ENCODE measurements at regions not wholly inside any gene's neighbourhood (a gene's known extent, or its start where the extent isn't known, plus 50 kb on each side); places are given as distances from the start of the nearest gene placed in this dataset.

DNA sequence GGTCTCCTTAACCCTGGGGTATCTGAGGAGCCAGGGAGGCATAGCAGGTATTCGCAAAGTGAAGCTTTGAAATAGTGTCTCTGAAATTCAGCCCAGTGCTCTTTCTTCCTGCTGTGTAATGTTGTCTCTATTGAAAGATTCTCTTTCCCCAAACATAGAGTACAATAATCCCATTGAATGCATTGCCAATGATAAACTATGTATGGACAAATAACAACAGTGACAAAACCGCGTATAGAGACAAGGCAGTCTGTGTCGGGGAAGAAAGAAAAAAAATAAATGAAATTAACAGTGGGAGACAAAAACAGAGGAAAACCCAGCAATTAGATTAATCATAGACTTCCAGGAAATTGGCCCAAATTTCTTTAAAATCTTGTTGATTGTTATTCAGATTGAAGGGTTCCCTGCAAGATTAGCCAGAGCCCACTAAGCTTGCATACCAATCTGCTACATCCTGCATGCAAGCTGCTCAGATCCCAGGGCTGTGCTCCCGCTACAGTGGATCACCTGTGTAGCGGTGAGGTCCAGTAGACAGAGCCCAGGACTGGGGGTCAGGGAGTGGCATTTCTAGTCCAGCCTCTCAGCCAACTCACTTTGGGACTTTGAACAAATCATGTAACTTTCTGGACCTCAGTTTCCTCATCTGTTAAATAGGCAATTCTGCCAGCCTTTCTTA lies 492.8 kb downstream of the INSC start:
- DNase-seq, result no peak
- 0 out of 2 replicates have a peak, but pooled peaks cover 9% of the 10 kb centered on the region for H3K36me3 Mint-ChIP-seq (ENCODE audit: low read depth)
- TF ChIP-seq, protein P1, sequence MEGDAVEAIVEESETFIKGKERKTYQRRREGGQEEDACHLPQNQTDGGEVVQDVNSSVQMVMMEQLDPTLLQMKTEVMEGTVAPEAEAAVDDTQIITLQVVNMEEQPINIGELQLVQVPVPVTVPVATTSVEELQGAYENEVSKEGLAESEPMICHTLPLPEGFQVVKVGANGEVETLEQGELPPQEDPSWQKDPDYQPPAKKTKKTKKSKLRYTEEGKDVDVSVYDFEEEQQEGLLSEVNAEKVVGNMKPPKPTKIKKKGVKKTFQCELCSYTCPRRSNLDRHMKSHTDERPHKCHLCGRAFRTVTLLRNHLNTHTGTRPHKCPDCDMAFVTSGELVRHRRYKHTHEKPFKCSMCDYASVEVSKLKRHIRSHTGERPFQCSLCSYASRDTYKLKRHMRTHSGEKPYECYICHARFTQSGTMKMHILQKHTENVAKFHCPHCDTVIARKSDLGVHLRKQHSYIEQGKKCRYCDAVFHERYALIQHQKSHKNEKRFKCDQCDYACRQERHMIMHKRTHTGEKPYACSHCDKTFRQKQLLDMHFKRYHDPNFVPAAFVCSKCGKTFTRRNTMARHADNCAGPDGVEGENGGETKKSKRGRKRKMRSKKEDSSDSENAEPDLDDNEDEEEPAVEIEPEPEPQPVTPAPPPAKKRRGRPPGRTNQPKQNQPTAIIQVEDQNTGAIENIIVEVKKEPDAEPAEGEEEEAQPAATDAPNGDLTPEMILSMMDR (IDR thresholded peaks at IDR 0.05), result no peak
- no peaks in the 10 kb centered on the region for H3K4me1 Mint-ChIP-seq (ENCODE audit: low read depth)
- H3K4me3 Mint-ChIP-seq, result no peak overlapping the region
- peaks cover 4% of the 10 kb centered on the region; the same call in 1 of the 2 replicates for H3K27me3 Mint-ChIP-seq (ENCODE audit: insufficient read depth)
- no peak overlapping the region for H3K27ac Mint-ChIP-seq
- peaks cover 29% of the 10 kb centered on the region for H3K9me3 Mint-ChIP-seq

DNA sequence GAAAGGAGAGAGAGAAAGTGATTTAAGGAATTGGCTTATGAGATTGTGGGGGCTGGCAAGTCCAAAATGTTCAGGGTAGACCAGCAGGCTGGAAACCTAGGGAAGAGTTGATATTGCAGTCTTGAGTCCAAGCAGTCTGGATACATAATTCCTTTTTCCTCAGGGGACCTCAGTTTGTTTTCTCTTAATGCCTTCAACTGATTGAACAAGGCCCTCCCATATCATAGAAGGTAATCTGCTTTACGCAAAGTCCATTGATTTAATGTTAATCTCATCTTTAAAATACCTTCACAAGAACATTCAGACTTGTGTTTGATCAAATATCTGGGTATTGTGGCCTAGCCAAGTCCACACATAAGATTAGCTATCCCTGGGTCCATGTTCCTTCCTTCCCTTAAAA lies 494.7 kb downstream of the INSC start:
- H3K4me1 Mint-ChIP-seq (ENCODE audit: low read depth), result no peaks in the 10 kb centered on the region
- TF ChIP-seq, protein P1 (IDR thresholded peaks at IDR 0.05), result no peak
- H3K4me3 Mint-ChIP-seq, result no peak overlapping the region
- peaks cover 4% of the 10 kb centered on the region; the same call in 1 of the 2 replicates for H3K27me3 Mint-ChIP-seq (ENCODE audit: insufficient read depth)
- H3K9me3 Mint-ChIP-seq, result peaks cover 25% of the 10 kb centered on the region
- no peak overlapping the region for H3K27ac Mint-ChIP-seq
- no peak for DNase-seq
- 0 out of 2 replicates have a peak, but pooled peaks cover 9% of the 10 kb centered on the region for H3K36me3 Mint-ChIP-seq (ENCODE audit: low read depth)

DNA sequence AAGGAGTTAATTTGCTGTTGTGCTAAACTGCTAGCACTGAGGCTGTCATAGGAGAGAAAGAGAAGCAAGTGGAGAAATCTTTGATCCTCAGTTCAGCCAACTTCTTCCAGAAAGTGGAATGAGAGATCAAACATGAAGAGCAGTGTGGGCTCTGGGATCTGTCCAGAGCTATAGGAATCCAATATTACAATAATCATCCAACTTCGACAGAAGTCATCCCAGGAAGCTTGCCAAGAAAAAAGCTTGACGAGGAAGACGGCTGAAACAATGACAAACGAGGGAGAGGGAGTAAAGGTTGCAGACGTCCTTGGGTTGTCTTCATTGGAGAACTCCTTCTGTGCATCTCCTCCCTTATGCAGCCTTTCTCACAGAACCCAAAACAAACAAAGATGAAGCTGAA lies 496.2 kb downstream of the INSC start:
- H3K9me3 Mint-ChIP-seq, result peaks cover 20% of the 10 kb centered on the region

DNA sequence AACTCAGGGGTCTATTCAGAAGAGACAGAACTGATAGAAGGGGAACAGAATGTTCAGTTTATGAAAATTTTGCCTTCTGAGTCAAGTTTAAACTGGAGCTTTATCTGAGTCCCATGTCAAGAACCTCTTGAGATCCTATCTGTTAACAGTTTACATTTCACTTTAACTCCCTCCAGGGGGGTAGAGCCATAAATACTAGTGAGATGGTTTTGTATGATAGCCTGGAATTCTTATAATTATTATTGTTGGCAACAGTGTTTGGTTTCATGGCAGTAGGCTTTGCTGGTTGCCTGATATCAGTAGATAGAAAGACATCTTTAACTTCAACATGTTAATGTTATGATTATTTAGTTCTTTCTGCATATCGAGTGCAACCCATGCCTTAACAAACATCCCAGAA lies 498.5 kb downstream of the INSC start:
- H3K27ac Mint-ChIP-seq, result no peak overlapping the region
- peaks cover 4% of the 10 kb centered on the region; the same call in 1 of the 2 replicates for H3K27me3 Mint-ChIP-seq (ENCODE audit: insufficient read depth)
- H3K4me1 Mint-ChIP-seq (ENCODE audit: low read depth), result no peaks in the 10 kb centered on the region
- TF ChIP-seq, protein P1 (IDR thresholded peaks at IDR 0.05), result no peak
- 0 out of 2 replicates have a peak, but pooled peaks cover 4% of the 10 kb centered on the region for H3K36me3 Mint-ChIP-seq (ENCODE audit: low read depth)
- no peak overlapping the region for H3K4me3 Mint-ChIP-seq
- DNase-seq, result no peak
- H3K9me3 Mint-ChIP-seq, result peaks cover 20% of the 10 kb centered on the region

More for the DNA sequence above, 496.2 kb downstream of the INSC start:
- Mint-ChIP-seq H3K27me3 (ENCODE audit: insufficient read depth) (peaks cover 5% of the 10 kb centered on the region), H3K4me3 (no peak overlapping the region), H3K27ac (no peak overlapping the region), H3K4me1 (ENCODE audit: low read depth) (no peaks in the 10 kb centered on the region), H3K36me3 (ENCODE audit: low read depth) (0 out of 2 replicates have a peak, but pooled peaks cover 9% of the 10 kb centered on the region)
- DNase-seq, result no peak
- TF ChIP-seq, protein P1 (IDR thresholded peaks at IDR 0.05), result no peak

DNA sequence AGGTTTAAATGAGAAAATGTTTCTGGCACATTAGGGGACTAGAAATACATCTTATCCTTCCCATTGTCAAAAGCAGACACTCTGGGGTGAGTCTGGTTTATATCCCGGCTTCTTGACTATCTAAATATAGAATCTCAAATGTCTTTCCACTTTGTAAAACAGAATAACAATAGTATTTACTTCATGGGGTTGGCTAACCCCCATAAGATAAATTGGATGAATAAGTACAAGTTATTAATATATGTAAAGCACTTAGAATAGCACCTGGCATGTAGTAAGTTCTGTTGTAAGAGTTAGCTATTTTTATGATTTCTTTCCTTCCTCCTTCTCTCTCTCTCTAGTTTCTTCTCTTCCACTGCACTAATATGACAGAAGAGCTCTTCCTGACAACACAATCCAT lies 499.1 kb downstream of the INSC start:
- peaks cover 22% of the 10 kb centered on the region for H3K9me3 Mint-ChIP-seq
- no peak overlapping the region for H3K27ac Mint-ChIP-seq
- no peaks in the 10 kb centered on the region for H3K4me1 Mint-ChIP-seq (ENCODE audit: low read depth)
- peaks cover 4% of the 10 kb centered on the region; the same call in 1 of the 2 replicates for H3K27me3 Mint-ChIP-seq (ENCODE audit: insufficient read depth)
- no peak for DNase-seq
- 0 out of 2 replicates have a peak, but pooled peaks cover 4% of the 10 kb centered on the region for H3K36me3 Mint-ChIP-seq (ENCODE audit: low read depth)
- TF ChIP-seq, protein P1 (IDR thresholded peaks at IDR 0.05), result no peak
- H3K4me3 Mint-ChIP-seq, result no peak overlapping the region

All from HFFc6 (cell line).